ENCODE measurements at regions not wholly inside any gene's neighbourhood (a gene's known extent, or its start where the extent isn't known, plus 50 kb on each side); places are given as distances from the start of the nearest gene placed in this dataset. TPM values are rescaled to one million over a fixed set of nuclear protein-coding genes. Genes with fewer than 3 reads are reported as not detected.

GRCh38 chr12:112738531-112738930 lies 53.0 kb upstream of the RPH3A start:
- Histone ChIP-seq H3K4me2 (no peak overlapping the region), H4K20me1 (ENCODE audit: low read depth) (no peaks in the 10 kb centered on the region), H3K4me3 (no peak overlapping the region), H3K79me2 (ENCODE audit: low read depth) (no peaks in the 10 kb centered on the region), H3K4me1 (peaks cover 11% of the 10 kb centered on the region), H3K9ac (no peak overlapping the region), H3K36me3 (no peaks in the 10 kb centered on the region), H2AFZ (replicated peaks) (no peak overlapping the region), H3K27ac (no peak overlapping the region), H3F3A (ENCODE audit: low read depth) (peaks cover 10% of the 10 kb centered on the region), H3K27me3 (no peaks in the 10 kb centered on the region), H3K9me3 (ENCODE audit: low read depth) (no peaks in the 10 kb centered on the region)
- no peak for TF ChIP-seq CTCF (IDR thresholded peaks at IDR 0.05)
- TF ChIP-seq EZH2phosphoT487 (IDR thresholded peaks at IDR 0.05) = no peak
- no peak overlapping the region for H3K4me3 Mint-ChIP-seq
- DNase-seq (ENCODE audit: low spot score) = no peak
- H3K36me3 Mint-ChIP-seq = no peaks in the 10 kb centered on the region
- no peaks in the 10 kb centered on the region for H3K9me3 Mint-ChIP-seq
- H3K27me3 Mint-ChIP-seq (ENCODE audit: insufficient read depth, low read depth) = peaks cover 2% of the 10 kb centered on the region
- no peak overlapping the region for H3K27ac Mint-ChIP-seq
- H3K4me1 Mint-ChIP-seq = peaks cover 11% of the 10 kb centered on the region

GRCh38 chr12:112740387-112740934 lies 51.1 kb upstream of the RPH3A start:
- H3K9me3 Mint-ChIP-seq = no peaks in the 10 kb centered on the region
- no peak overlapping the region for H3K4me3 ChIP-seq
- H3K79me2 ChIP-seq (ENCODE audit: low read depth) = no peaks in the 10 kb centered on the region
- H3K36me3 ChIP-seq = no peaks in the 10 kb centered on the region
- no peak overlapping the region for H2AFZ ChIP-seq (replicated peaks)
- H3K36me3 Mint-ChIP-seq = no peaks in the 10 kb centered on the region
- H3K4me2 ChIP-seq = no peak overlapping the region
- no peak overlapping the region for H3K27ac ChIP-seq
- H3K4me3 Mint-ChIP-seq = no peak overlapping the region
- peaks cover 3% of the 10 kb centered on the region for H3K4me1 ChIP-seq
- H3K27me3 ChIP-seq = no peaks in the 10 kb centered on the region
- no peaks in the 10 kb centered on the region for H3K9me3 ChIP-seq (ENCODE audit: low read depth)
- TF ChIP-seq EZH2 (IDR thresholded peaks at IDR 0.05) (no peak), CTCF (IDR thresholded peaks at IDR 0.05) (no peak), EZH2phosphoT487 (IDR thresholded peaks at IDR 0.05) (no peak)
- peaks cover 2% of the 10 kb centered on the region for H3K27me3 Mint-ChIP-seq (ENCODE audit: insufficient read depth, low read depth)
- no peaks in the 10 kb centered on the region for H4K20me1 ChIP-seq (ENCODE audit: low read depth)
- H3K9ac ChIP-seq = no peak overlapping the region
- no peaks in the 10 kb centered on the region for H3F3A ChIP-seq (ENCODE audit: low read depth)
- H3K27ac Mint-ChIP-seq = no peak overlapping the region
- DNase-seq (ENCODE audit: low spot score) = no peak
- peaks cover 11% of the 10 kb centered on the region for H3K4me1 Mint-ChIP-seq

- H3K4me1 ChIP-seq = no peaks in the 10 kb centered on the region
- no peak overlapping the region for H3K27ac ChIP-seq
- DNase-seq (ENCODE audit: low spot score) = no peak
- H3K36me3 ChIP-seq = no peaks in the 10 kb centered on the region
- no peaks in the 10 kb centered on the region for H3K27me3 ChIP-seq
- peaks cover 3% of the 10 kb centered on the region for H3K27me3 Mint-ChIP-seq (ENCODE audit: insufficient read depth, low read depth)
- H3F3A ChIP-seq (ENCODE audit: low read depth) = no peaks in the 10 kb centered on the region
- no peak overlapping the region for H3K4me3 Mint-ChIP-seq
- TF ChIP-seq CTCF (IDR thresholded peaks at IDR 0.05) = no peak
- no peak for TF ChIP-seq EZH2 (IDR thresholded peaks at IDR 0.05)
- no peak for TF ChIP-seq EZH2phosphoT487 (IDR thresholded peaks at IDR 0.05)
- no peak overlapping the region for H3K4me2 ChIP-seq
- no peaks in the 10 kb centered on the region for H3K79me2 ChIP-seq (ENCODE audit: low read depth)
- no peak overlapping the region for H3K4me3 ChIP-seq
- no peaks in the 10 kb centered on the region for H3K9me3 ChIP-seq (ENCODE audit: low read depth)
- H3K4me1 Mint-ChIP-seq = peaks cover 8% of the 10 kb centered on the region
- H3K9ac ChIP-seq = no peak overlapping the region
- H3K27ac Mint-ChIP-seq = no peak overlapping the region
- H4K20me1 ChIP-seq (ENCODE audit: low read depth) = no peaks in the 10 kb centered on the region
- H2AFZ ChIP-seq (replicated peaks) = no peak overlapping the region
- no peaks in the 10 kb centered on the region for H3K36me3 Mint-ChIP-seq
- no peaks in the 10 kb centered on the region for H3K9me3 Mint-ChIP-seq
Measured at GRCh38 chr12:112741106-112741505, 50.4 kb upstream of the RPH3A start.

Small RNA genes in the stretch of these regions (microRNA-seq; reads per million reads assigned to microRNA genes)
- gene MIR1302-1 = not detected

All from neural progenitor cell (in vitro differentiated cells).